OCI-LY3 (cell line): ENCODE measurements at regions not wholly inside any gene's neighbourhood (a gene's known extent, or its start where the extent isn't known, plus 50 kb on each side); places are given as distances from the start of the nearest gene placed in this dataset.

Experiments
- H2AFZ ChIP-seq: fragments of 200-600, 300-600 bp; shearing (Covaris generic); 2 replicates; pipeline ENCODE4 v1.6.0; 2014; ENCODE audit warnings: antibody characterized with exemption, low read depth, low read length
- H3K27ac ChIP-seq: fragments of 200-600, 300-600 bp; sonication (generic); 2 replicates; pipeline ENCODE4 v1.5.1; 2014; ENCODE audit warnings: mild to moderate bottlenecking, low read length, moderate library complexity, mixed read lengths
- H3K27me3 ChIP-seq: fragments of 200-600, 300-600 bp; sonication (generic); 2 replicates; pipeline ENCODE4 v1.6.1; 2014; ENCODE audit warnings: low read depth, low read length, mixed read lengths
- H3K36me3 ChIP-seq: fragments of 200-600, 300-600 bp; sonication (generic); replicated peaks from 2 replicates; pipeline ENCODE3; 2014; ENCODE audit warnings: low read depth, low read length, mixed read lengths
- H3K4me1 ChIP-seq: fragments of 300-600, 200-600 bp; sonication (generic); 2 replicates; pipeline ENCODE4 v1.6.1; 2014; ENCODE audit warnings: low read length, mixed read lengths
- H3K4me2 ChIP-seq: fragments of 200-600, 300-600 bp; sonication (generic); 2 replicates; pipeline ENCODE4 v1.6.1; 2014; ENCODE audit warnings: low read length, mixed read lengths
- H3K4me3 ChIP-seq: fragments of 300-600, 200-600 bp; sonication (generic); 2 replicates; pipeline ENCODE4 v1.5.1; 2014; ENCODE audit warnings: antibody characterized with exemption, mild to moderate bottlenecking, low read length, moderate library complexity
- H3K79me2 ChIP-seq: fragments of 300-600, 200-600 bp; shearing (Covaris generic); 2 replicates; pipeline ENCODE4 v1.6.1; 2014; ENCODE audit warnings: mild to moderate bottlenecking, low read length, mixed read lengths
- H3K9ac ChIP-seq: fragments of 300-600, 200-600 bp; shearing (Covaris generic); 2 replicates; pipeline ENCODE4 v1.6.0; 2014; ENCODE audit warnings: mild to moderate bottlenecking, low read length, moderate library complexity
- H3K9me3 ChIP-seq: fragments of 200-600, 300-600 bp; shearing (Covaris generic); 2 replicates; pipeline ENCODE4 v1.6.1; 2014; ENCODE audit warnings: low read length, mixed read lengths; ENCODE audit not compliant: insufficient read depth
- H4K20me1 ChIP-seq: fragments of 200-600, 300-600 bp; sonication (generic); 2 replicates; pipeline ENCODE4 v1.6.1; 2016; ENCODE audit warnings: low read length, mixed read lengths; ENCODE audit not compliant: insufficient read depth
- EZH2phosphoT487 ChIP-seq: fragments of 200-600 bp; shearing (Covaris generic); IDR thresholded peaks from 2 replicates; pipeline ENCODE4 v1.6.1; 2018; ENCODE audit warnings: antibody characterized with exemption, mixed run types, low read depth
- TF ChIP-seq, protein P1 (sequence below): fragments of 200-600, 300-600 bp; sonication (generic); IDR thresholded peaks from 2 replicates; pipeline ENCODE4 v1.5.1; 2014; ENCODE audit warnings: antibody characterized with exemption, low read length, low read depth

DNA sequence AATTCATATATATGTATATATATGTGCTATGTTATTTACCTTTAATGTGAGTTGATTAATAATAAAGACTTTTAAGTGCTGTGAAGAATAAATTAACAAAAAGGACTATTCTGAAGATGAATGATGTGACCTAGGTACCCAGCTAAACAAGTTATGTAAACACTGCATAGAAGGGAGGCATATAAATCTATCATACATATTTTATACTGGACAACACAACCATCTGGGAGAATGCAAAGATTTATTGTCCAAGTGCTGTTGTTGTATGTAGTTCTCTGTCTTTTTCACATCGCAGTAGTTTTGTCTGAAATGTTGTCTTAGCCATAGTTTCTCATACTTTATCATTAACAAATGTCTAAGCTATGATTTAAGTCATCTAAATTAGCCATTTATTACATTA, 337.6 kb downstream of the PCDH18 start:
- H3K27me3 ChIP-seq = no peaks in the 10 kb centered on the region
- no peak overlapping the region for H3K27ac ChIP-seq
- no peak overlapping the region for H2AFZ ChIP-seq
- no peaks in the 10 kb centered on the region for H3K9me3 ChIP-seq
- no peaks in the 10 kb centered on the region for H4K20me1 ChIP-seq
- H3K4me2 ChIP-seq = no peak overlapping the region
- H3K9ac ChIP-seq = no peak overlapping the region
- H3K79me2 ChIP-seq = no peaks in the 10 kb centered on the region
- TF ChIP-seq, protein P1, sequence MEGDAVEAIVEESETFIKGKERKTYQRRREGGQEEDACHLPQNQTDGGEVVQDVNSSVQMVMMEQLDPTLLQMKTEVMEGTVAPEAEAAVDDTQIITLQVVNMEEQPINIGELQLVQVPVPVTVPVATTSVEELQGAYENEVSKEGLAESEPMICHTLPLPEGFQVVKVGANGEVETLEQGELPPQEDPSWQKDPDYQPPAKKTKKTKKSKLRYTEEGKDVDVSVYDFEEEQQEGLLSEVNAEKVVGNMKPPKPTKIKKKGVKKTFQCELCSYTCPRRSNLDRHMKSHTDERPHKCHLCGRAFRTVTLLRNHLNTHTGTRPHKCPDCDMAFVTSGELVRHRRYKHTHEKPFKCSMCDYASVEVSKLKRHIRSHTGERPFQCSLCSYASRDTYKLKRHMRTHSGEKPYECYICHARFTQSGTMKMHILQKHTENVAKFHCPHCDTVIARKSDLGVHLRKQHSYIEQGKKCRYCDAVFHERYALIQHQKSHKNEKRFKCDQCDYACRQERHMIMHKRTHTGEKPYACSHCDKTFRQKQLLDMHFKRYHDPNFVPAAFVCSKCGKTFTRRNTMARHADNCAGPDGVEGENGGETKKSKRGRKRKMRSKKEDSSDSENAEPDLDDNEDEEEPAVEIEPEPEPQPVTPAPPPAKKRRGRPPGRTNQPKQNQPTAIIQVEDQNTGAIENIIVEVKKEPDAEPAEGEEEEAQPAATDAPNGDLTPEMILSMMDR = no peak
- TF ChIP-seq EZH2phosphoT487 = no peak
- no peak overlapping the region for H3K4me3 ChIP-seq
- no peaks in the 10 kb centered on the region for H3K4me1 ChIP-seq
- H3K36me3 ChIP-seq = no peaks in the 10 kb centered on the region

DNA sequence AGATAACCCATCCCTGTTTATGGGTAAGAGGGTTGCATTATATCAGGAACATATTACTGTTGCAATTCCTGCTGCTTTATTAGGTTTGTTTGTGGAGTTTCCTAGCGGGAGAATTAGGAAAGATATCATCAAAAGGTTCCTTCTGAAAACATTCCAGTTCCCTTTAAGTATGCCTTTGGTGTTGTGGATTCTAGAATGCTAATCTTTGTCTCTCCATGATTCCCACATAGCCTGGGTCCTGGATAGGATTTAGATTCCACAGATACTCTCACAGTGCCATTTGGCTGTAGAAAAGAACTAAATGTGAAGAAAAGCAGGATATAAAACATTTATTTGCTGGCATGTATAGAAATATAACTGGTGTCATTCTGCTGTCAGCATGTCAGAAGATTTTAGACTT, 338.7 kb downstream of the PCDH18 start:
- no peak overlapping the region for H3K9ac ChIP-seq
- no peak overlapping the region for H3K4me2 ChIP-seq
- H3K79me2 ChIP-seq = no peaks in the 10 kb centered on the region
- no peak overlapping the region for H3K27ac ChIP-seq
- H2AFZ ChIP-seq = no peak overlapping the region
- no peaks in the 10 kb centered on the region for H3K36me3 ChIP-seq
- no peaks in the 10 kb centered on the region for H3K9me3 ChIP-seq
- H4K20me1 ChIP-seq = no peaks in the 10 kb centered on the region
- H3K27me3 ChIP-seq = no peaks in the 10 kb centered on the region
- H3K4me1 ChIP-seq = no peaks in the 10 kb centered on the region
- no peak overlapping the region for H3K4me3 ChIP-seq
- TF ChIP-seq, protein P1 = no peak
- TF ChIP-seq EZH2phosphoT487 = no peak

DNA sequence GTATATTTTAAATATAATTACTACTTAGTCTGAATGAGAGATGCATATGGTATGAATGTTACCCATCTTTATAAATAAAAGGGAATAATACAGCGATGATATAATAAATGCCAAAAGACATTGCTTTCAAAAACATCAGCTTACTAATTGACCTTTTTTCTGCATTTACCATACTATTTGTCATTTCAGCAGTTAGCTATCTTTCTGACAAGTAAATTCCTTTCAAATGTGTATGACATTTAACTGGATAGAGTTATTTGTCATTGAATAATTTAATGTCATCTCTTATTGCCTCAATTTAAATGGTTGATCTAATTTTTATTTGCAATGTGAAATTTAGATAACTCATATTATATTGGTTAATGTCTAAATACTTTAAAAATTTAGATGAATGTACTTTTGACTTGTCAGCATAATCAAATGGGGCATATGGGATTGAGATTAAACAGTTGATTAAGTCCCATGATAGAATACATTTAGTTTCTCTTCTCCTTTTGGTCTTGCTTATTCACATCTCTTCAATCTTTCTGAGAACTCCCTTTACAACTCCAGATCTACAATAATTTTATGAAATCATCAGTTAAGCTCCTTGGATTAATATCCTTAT, 350.9 kb downstream of the PCDH18 start:
- Histone ChIP-seq H3K9ac (no peak overlapping the region), H3K36me3 (no peaks in the 10 kb centered on the region), H3K4me2 (no peak overlapping the region), H3K9me3 (no peaks in the 10 kb centered on the region), H2AFZ (no peak overlapping the region), H4K20me1 (no peaks in the 10 kb centered on the region), H3K4me3 (no peak overlapping the region), H3K79me2 (no peaks in the 10 kb centered on the region), H3K4me1 (no peaks in the 10 kb centered on the region), H3K27ac (no peak overlapping the region), H3K27me3 (no peaks in the 10 kb centered on the region)
- TF ChIP-seq, protein P1 = no peak
- TF ChIP-seq EZH2phosphoT487 = no peak

DNA sequence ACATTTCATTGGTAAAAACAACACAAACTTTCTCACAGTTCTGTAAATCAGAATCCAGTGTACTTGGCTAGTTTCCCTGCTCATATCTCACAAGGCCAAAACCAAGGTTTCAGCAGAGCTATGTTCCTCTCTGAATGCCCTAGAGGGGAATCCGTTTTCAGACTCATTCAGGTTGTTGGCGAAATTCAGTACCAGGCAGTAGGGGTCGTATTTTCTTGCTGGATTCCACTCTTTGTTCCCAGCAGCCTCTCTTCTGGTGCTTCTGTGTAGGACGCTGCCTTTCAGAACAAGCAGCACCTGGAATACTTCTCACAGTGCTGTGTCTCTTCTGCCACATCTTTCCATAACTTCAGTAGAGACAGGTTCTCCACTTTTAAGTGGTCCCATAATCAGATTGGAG, 351.9 kb downstream of the PCDH18 start:
- no peak for TF ChIP-seq EZH2phosphoT487
- TF ChIP-seq, protein P1 = 0 out of 2 replicates have a peak, but pooled peaks have one; percentile 4
- Histone ChIP-seq H3K79me2 (no peaks in the 10 kb centered on the region), H3K4me2 (no peak overlapping the region), H3K4me3 (no peak overlapping the region), H4K20me1 (no peaks in the 10 kb centered on the region), H3K27ac (no peak overlapping the region), H2AFZ (peak overlapping the region; percentile 26; the same call in 1 of the 2 replicates), H3K27me3 (no peaks in the 10 kb centered on the region), H3K9ac (no peak overlapping the region), H3K9me3 (no peaks in the 10 kb centered on the region), H3K4me1 (no peaks in the 10 kb centered on the region), H3K36me3 (no peaks in the 10 kb centered on the region)
